GM19397 (cell line): ENCODE measurements at regions not wholly inside any gene's neighbourhood (a gene's known extent, or its start where the extent isn't known, plus 50 kb on each side); places are given as distances from the start of the nearest gene placed in this dataset.

ENCODE experiments used
- ATAC-seq: cut with Tn5 transposase; IDR thresholded peaks from one replicate; pipeline ENCODE4 v1.9.1; 2021; ENCODE audit warnings: mild to moderate bottlenecking, moderate library complexity; ENCODE audit not compliant: unreplicated experiment

GRCh38 chr6:170100046-170100445 is 190.8 kb downstream of the DLL1 start:
- ATAC-seq = no peak

DNA sequence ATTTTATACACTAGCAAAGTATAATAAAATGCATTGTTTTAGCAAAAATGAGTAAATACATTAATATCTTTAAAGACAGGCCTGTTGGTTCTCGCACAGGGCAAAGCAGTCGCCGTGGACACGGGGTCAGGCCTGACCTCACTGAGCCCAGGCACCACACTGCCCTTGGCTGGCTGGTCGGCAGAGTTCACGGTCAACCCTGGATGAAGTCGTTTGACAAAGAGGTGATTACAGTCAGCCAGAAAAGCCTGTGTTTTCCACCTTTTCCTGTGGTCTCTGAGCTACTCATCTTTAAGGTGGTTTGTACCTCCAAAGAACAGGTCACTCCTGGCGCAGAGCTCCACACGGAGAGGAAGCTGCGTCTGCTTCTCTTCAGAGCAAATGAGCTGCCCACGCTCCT is 191.5 kb downstream of the DLL1 start:
- no peak for ATAC-seq

DNA sequence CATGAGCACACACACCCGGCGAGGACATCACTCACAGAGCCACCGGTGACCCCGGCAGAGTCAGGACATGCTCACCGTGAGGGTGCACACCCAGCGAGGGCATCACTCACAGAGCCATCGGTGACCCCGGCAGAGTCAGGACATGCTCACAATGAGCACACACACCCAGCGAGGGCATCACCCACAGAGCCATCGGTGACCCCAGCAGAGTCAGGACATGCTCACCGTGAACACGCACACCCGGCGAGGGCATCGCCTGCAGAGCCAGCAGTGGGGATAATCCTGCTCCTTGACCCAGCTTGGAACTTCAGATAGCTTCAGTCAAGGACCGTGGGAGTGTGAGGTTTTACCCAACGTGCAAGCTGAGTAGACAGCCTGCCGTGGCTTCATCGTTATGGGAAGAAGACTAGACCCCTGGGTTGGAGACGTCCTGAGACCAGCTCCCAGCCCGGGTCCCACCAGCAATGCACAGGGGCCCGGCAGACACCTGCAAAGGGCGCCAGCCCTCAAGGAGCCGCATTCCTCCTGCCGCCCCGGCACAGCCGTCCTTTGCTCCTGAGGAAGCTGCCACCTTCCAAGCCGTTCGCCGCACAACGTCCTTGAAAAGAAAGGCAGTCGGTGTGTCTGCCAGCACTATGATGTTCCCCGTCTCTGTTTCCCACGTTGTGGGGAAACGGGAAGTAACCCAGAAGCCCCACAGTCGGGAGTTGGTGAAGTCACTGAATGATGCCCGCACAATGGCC is 192.3 kb downstream of the DLL1 start:
- ATAC-seq = no peak

GRCh38 chr6:170097505-170098427 is 193.1 kb downstream of the DLL1 start:
- no peak for ATAC-seq

DNA sequence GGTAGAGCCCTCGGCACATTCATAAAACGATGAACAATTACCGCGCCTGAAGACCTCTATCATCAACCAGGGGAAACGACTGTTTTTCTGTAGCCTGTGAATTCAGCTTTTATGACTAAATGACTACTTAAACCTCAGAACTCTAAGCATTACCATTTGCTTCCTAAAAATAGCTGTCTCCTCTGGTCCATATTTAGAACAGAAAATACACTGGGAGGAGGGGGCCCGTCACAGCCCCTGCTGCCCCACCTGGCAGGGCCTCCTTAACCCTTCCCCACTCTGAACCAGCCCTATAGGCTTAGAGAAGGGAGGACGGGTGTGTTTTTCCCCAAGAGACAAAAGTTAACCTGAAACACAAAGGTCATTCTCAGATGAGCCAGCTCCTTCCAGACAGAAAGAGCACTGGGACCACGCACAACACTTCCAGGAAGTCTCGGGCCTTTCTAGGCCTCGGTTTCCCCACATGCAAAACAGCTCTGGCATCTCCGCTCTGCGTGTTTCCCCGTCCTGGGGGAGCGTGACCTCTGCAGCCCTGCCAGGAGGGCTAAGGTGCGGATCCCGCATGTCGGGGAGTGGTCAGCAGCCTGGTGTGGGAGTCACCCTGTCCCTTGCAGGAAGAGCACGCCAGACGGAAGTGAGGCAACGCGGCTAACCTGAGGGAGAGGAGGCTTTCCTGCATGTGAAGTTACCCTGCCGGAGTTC is 193.9 kb downstream of the DLL1 start:
- ATAC-seq = no peak

GRCh38 chr6:170096191-170096802 is 194.6 kb downstream of the DLL1 start:
- no peak for ATAC-seq

- no peak for ATAC-seq
Observed at GRCh38 chr6:170095273-170095981, 195.5 kb downstream of the DLL1 start.

- ATAC-seq = no peak
Observed at GRCh38 chr6:170094686-170095272, 196.1 kb downstream of the DLL1 start.

DNA sequence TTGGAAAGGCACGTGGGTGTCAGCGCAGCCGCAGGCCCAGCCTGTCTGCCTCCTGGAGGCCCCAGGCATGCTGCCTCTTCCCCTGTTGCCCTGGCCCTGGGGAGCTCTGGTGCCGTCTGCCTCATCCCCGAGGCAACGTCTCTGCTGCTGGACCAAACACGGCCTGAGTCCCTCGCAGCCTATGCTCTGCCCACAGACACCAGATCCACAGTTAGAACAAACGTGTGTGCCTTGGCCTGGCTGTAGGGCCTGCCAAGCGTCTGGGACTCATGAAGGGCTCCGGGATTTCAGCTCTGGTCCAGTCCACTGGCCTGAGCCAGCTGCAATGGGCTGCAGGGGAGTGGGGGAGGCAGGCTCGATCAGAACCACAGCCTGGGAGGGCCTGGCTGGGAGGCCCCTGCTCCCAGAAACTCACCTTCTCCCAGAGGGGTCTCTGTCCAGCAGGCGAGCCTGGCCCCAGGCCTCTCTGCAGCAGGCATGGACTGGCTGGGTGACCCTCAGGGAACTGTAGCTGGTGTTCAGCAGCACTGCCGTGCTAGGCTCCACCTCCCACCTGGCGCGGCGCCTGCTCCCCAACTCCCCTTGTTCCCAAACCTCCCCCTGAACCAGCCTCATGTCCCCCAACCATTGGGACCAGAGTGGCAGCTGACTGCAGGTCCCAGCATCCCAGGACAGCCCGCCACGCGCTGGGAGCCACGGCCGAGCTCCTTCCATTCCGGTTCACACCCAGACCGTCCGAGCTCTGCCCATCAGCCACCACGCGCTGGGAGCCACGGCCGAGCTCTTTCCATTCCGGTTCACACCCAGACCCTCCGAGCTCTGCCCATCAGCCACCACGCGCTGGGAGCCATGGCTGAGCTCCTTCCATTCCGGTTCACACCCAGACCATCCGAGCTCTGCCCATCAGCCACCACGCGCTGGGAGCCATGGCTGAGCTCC is 197.0 kb downstream of the DLL1 start:
- no peak for ATAC-seq

DNA sequence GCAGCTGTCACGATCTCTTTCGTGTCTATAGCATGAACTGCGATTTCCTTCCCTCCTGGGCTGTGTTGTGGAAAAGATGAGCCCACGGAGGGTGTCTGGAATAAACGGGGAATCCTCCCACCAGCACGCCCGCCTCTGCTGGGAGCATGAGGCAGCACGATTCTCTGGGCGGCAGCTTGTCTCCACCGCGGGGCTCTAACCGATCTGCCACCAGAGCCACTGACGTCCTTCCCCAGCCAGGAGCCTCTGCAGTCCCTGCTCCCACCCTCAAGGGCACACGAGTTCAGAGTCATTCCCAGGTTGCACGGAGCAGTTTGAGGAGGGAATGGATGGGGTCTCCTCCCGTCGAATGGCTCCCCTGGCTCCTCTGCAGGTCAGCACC is 197.6 kb downstream of the DLL1 start:
- ATAC-seq = no peak

- ATAC-seq = no peak
Observed at GRCh38 chr6:170092826-170093225, 198.1 kb downstream of the DLL1 start.

DNA sequence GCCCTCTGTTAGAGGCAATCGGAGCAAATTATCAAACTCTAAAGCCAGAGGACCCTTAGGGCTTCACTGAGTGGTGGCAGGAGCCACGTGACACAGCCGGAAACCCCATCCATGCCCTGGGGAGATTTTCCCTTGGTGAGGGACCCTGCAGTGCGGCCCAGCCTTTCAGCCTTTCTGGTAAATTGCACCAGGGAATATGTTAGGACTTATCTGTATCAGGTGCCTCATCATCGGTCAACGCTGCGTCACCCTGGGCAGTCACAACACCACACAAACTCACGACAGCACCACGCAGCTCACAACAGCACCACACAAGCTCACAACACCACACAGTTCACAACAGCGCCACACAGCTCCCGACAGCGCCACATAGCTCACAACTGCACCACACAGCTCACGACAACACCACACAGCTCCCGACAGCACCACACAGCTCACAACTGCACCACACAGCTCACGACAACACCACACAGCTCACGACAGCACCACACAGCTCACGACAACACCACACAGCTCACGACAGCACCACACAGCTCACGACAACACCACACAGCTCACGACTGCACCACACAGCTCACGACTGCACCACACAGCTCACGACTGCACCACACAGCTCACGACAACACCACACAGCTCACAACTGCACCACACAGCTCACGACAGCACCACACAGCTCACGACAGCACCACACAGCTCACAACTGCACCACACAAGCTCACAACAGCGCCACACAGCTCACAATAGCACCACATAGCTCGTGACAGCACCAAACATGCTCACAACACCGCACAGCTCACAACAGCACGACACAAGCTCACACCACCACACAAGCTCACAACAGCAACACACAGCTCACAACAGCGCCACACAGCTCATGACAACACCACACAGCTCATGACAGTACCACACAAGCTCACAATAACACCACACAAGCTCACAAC is 199.0 kb downstream of the DLL1 start:
- no peak for ATAC-seq

DNA sequence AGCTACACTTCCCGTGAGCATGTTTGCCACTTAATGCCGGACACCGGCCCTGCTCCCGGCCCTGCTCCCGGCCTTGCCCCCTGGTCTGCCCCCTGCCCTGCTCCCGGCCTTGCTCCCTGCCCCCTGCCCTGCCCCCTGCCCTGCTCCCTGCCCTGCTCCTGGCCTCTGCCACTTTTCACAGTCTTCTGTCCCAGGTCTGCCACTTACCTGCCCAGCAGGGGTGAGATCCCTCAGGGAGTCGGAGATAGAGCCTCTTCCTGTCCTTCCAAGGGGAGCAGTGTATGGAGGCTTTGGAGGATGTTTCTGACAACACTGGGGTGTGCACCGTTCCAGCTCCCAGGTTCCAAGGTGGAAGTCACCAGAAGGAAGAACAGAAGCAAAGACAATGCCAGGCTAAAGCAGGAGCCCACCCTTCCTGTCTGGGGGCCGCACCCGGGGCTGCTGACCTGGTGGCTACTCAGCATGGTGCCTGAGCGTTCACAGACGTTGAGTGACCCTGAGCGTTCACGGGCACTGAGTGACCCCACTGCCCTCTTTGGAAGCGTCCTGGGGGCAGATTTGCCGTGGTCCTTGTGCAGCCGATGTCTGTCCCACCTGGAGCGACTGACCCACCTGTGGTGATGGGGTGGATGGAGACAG is 199.8 kb downstream of the DLL1 start:
- ATAC-seq = no peak

GRCh38 chr6:170090561-170090960 is 200.3 kb downstream of the DLL1 start:
- ATAC-seq = no peak

- peak; percentile 10 for ATAC-seq
Observed at GRCh38 chr6:170089963-170090362, 200.9 kb downstream of the DLL1 start.

DNA sequence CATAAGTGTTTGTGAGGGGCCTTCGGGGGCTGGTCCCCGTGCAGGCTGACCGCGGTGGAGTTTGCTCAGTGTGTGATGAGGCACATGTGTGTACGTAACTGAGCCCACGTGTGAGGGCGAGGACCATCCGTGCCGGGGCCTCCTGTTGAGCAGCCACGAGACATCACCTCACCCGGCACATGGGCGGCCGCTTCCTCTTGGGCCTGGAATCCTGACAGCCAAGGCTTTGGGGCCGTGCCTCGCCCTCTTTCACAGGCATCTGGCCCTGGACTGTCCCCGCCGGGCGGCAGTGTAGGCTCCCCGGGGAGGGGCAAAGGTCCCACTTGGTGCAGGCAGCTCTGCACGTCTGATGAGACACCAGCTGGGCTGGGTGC is 202.3 kb downstream of the DLL1 start:
- ATAC-seq = no peak

DNA sequence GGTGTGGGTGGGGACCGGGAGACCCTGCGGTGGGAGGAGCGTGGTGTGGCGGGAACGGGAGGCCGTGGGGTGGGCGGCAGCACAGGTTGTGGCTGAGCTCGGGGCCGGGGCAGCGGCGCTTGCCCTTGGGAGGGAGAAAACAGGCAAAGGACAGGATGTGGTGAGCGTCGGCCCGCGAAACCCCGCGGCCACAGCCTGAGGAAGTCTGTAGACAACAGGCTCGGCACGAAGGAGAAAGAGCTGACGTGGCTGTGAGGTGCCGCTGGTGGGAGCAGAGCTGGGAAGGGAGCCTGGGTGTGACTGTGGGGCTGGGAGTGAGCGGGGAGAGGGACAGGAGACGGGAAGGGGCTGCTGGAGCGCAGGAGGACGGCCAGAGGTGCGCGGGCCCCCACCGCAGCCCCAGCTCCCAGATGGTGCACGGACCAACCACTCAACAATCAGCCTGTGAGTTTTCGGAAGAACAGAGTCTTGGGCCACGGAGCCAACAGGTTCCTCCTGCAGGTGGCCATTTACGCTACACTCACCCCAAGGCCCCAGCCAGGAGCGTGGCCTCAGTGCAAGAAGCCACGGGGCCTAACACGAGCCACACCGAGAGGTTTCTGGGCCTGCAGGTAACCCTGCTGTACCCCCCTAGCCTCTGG is 202.8 kb downstream of the DLL1 start:
- peak; percentile 53 for ATAC-seq
